ENCODE measurements at regions not wholly inside any gene's neighbourhood (a gene's known extent, or its start where the extent isn't known, plus 50 kb on each side); places are given as distances from the start of the nearest gene placed in this dataset.

DNA sequence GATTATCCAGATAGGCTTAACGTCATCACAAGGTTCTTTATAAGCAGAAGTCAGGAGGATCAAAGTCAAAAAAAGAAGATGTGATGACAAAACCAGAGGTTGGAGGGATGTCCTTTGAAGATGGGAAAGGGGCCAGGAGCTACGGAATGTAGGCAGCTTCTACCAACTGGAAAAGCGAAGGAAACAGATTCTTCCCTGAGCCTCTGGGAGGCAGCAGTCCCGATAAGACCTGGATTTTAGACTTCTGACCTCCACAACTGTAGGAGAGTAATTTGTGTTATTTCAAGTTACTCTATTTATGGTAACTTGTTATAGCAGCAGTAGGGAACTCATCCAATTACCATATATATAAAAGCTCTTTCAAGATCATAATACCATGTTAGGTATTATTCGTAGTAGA lies 98.8 kb upstream of the MYCBP2 start:
- no peak for DNase-seq (ENCODE audit: low read depth in 1 of 2, low spot score in 1 of 2)

DNA sequence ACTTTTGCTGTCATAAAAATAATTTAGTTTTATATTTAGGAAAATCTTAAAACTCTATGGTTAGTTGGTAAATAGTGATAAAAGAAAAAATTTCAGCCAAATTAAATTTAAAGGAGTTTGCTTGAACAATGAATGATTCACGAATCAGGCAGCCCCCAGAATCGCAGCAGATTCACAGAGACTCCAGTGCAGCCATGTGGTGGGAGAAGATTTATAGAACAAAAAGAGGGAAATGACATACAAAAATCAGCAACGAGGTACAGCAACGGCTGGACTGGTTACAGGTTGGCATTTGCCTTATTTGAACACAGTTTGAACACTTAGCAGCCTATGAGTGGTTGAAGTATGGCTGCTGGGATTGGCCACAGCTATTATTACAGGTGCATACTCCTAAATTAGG lies 96.4 kb upstream of the MYCBP2 start:
- no peak for DNase-seq (ENCODE audit: low read depth in 1 of 2, low spot score in 1 of 2)

DNA sequence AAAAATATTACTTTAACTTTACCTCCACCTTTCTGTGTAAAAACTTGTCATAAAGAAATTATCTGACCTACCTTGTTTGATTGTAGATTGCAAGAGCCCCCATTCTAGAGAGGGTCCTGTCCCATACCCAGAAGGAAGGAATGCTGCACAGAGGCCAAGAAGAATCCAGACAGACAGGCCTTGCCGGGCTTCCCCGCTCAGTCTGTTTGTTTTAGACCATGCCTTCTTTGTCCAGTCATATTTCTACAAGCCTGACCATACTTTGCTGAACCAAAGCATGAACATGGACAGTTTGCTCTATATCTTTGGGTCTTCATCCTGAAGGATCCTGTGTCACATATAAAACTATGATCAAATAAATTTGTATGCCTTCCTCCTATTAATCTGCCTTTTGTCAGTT lies 95.8 kb upstream of the MYCBP2 start:
- DNase-seq (ENCODE audit: low read depth in 1 of 2, low spot score in 1 of 2), result no peak

DNA sequence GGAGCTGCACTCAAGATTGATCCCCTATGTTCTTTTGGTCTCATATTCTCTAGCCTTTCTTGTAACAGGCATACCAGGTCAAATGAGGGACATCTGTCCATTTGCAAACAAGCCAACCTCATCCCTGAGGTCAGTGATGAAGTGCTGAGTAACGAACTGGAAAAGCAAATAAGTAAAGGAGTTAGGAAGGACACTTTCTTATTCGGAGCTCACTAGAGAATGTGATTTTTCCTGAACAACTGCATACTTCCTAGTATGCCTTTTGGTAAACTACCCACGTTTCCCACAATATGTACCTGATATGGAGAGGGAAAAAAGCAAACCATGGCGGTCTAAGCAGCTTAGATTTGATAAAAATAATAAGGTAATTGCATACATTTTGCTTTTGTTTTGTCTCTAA lies 91.0 kb upstream of the MYCBP2 start:
- no peak for DNase-seq (ENCODE audit: low read depth in 1 of 2, low spot score in 1 of 2)

DNA sequence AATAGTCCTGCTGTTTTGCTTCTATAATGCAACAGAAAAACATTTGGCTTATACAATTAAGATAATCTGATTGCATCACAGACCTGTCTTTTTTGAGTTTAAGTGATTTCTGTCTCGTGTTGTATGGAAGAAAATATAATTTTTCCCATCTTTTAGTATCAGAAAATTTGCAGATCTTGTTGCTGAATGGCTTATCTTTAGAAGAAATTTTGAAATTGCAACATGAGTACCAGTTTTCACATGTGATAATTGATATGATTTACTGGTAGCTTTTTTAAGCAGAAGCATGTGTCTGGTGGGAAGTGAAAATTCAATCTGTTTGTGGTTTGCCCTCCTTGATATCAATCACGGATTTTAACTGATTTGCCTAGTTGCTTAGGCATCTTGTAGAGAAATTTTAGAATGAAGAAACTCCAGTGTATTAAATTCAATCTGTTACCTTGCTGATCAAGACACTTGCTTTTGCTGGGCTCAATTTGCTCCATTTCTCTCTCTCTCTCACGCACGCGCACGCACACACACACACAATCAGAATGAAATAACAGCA lies 89.8 kb upstream of the MYCBP2 start:
- no peak for DNase-seq (ENCODE audit: low read depth in 1 of 2, low spot score in 1 of 2)

DNA sequence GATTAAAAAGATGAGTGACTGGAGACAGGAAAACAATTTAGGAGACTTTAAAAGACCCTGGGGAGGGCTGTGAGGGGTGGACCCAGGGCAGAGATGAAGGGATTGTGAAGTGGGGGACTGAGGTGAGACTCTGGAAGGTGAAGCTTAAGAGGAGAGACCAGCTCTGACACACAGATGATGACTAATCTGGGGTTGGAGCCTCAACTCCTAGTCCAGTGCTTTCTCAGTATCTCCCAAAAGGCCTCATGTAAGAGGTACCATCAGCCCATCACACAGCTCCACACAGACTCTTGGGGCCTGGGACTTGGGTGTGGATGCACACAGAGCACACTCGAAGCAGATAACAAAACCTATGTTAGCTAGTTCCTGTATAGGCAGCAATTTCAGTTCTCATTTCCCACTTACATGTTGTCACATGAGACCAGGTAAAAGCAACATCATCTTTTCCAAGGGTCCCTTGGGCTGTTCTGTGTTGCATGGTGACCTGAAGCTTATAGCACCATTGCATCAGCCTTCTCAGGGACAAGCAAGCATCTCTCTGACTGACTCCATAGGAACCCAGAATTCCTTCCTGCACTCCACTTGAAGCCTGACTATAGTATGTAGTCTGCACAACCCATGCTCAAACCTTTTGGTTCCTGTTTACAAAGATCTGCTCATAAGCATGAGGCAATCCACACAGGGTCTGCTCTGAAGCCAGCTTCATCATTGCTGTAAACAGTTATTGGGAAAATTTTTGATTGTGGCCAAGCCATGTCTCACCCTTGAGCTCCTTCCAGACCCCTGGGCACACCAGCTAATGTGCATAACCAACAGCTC lies 88.6 kb upstream of the MYCBP2 start:
- no peak for DNase-seq (ENCODE audit: low read depth in 1 of 2, low spot score in 1 of 2)

DNA sequence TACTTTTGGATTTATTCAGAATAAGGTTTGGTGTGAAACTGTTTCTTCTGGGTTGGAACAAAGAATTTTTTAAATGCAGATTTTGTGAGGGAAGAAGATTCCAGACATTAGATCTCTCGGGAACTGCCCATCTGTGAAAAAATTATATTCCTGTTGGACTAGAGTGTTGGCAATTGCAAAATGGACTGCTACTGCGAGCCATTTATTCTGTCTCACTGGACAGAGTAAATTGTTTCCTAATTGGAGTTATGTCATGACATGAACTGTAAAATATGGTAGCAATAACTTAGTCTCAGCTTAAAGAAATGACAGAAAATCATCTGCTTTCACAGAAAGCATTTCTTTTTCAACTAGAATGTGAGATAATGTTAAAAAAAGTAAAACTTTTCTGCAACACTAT lies 86.0 kb upstream of the MYCBP2 start:
- no peak for DNase-seq (ENCODE audit: low read depth in 1 of 2, low spot score in 1 of 2)

DNA sequence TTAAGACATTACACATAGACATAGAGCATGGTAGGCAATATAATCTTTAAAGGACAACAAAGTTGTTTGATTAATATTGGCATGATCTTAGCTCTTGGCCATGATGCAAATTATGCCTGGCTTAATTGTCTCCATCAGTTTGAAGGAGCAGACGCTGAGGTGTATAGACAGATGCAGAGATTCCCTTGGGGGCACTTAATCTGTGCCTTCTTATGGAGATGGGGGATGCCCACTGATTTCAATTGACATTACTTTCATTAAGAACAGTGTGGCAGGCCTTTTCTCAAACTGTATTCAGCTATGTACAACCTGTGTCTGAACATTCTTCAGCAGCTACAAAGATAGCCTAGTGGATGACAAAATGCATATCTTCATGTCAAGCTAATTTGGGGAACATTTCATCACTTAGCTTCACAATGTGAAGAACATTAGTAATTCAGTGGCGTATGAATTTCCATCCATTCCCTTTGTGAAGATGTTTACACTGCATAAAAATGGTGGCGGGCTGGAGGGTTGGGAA lies 85.3 kb upstream of the MYCBP2 start:
- no peak for DNase-seq (ENCODE audit: low read depth in 1 of 2, low spot score in 1 of 2)

DNA sequence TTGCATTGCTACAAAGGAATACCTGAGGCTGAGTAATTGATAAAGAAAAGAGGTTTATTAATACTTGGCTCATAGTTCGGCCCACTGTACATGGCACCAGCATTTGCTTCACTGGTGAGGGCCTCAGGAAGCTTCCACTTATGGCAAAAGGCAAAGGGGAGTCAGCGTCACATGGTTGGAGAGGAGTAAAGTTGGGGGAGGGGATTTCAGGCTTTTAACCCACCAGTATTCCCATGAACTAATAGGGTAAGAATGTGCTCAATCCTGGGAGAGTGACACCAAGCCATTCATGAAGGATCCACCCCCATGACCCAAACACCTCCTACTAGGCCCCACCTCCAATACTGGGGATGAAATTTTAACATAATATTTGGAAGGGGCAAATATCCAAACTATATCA lies 82.5 kb upstream of the MYCBP2 start:
- DNase-seq (ENCODE audit: low read depth in 1 of 2, low spot score in 1 of 2), result no peak

DNA sequence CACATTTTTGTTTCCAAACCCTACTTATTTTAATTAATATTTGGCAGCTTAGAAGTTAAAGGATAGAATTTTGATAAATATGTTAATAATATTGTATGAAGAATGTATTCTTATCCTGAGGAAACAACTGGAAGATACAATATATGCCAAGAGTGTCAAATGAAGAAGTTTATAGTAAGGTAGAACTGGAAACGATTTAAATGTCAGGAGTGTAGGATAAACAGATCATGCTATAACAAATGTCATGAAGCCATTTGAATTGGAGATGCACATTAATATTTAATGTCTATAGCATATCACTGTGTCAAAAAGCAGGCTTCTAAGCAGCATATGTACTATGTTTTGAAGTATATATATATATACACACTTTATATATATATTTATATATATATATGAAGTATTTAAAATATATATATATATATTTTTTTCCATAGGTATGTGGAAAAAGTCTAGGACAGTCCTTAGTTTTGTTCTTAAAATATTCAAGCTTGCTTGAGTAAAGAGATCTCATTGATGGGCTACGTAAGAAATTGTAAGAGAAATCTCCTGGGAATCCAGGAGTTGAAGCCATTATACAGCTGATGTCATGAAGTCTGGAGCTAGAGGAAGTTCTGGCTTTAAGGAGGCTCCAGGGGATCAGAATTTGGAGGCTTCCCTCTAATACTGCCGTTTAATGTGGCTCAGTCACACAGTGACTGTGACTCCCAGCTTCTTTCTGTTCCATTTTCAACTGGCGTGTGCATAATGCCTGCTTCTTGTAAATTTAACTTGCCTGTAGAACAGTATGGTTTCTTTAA lies 79.9 kb upstream of the MYCBP2 start:
- DNase-seq (ENCODE audit: low read depth in 1 of 2, low spot score in 1 of 2), result no peak

DNA sequence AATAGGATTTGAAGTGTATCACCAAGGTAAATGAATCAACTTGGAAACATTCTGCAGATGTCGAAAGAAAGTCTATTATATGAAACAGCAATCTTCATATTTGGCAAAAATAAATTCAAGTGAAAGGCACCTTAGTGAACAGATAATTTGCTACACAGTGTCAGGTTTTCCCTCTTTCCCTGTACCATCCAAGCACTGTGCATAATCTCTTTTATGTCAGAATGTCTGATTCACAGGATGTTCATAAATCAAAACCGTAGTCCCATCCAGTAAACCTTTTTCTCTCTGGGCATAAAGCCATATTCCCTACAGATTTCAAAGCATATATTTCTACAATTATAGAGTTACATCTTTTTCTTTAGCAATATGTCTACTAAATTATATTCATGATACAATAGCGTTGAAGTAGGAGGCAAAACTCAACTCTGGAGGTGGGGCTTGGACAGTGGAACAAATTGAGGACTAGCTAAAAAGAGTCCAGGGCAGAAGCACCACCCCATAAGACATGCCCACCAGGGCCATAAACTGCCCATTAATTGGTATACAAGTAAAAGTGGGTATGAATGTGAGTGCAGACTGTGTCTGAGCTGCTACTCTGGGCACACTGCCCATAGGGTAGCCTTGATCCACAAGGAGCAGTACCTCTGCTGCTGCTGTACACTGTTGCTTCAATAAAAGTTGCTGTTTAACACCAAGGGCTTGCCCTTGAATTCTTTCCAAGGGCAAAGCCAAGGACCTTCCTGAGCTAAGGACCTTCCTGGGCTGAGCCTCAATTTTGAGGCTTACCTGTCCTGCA lies 72.1 kb upstream of the MYCBP2 start:
- no peak for DNase-seq (ENCODE audit: low read depth in 1 of 2, low spot score in 1 of 2)

DNA sequence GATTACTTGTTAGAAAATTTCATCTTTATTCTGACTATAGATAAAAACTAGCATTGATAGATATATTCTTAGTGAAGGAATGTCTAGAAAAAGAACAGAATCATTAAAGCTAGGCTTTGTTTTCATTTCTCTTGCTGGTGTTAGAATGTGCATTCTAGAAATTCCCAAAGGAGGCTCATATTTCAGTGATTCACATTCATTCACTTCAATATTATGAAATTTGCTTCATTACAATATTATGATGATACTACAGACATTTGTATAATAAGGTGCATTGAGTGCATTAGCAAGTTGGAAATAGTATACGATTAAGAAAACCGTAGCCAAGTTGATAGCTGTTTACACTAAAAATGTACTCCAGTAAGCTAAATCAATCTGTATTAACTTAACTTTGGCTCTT lies 70.7 kb upstream of the MYCBP2 start:
- DNase-seq (ENCODE audit: low read depth in 1 of 2, low spot score in 1 of 2), result no peak

DNA sequence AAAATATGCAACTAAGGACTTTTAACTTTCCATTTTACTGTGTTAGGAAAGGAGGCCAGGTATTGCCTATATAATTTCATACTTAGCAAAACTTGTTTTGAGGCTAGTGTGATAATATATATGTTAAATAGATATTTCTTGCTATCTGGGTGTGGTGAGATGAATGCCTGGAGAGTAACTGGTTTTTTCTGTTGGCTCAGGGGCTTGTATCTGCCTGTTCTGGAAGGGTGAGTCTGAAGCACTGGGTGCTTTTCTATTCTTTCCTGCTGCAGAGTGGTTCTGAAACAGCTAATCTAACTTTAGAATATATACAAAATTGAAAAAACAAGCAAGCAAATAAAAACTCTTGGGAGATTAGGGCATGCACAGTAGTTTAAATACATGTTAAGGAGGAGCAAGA lies 64.6 kb upstream of the MYCBP2 start:
- DNase-seq (ENCODE audit: low read depth in 1 of 2, low spot score in 1 of 2), result no peak

DNA sequence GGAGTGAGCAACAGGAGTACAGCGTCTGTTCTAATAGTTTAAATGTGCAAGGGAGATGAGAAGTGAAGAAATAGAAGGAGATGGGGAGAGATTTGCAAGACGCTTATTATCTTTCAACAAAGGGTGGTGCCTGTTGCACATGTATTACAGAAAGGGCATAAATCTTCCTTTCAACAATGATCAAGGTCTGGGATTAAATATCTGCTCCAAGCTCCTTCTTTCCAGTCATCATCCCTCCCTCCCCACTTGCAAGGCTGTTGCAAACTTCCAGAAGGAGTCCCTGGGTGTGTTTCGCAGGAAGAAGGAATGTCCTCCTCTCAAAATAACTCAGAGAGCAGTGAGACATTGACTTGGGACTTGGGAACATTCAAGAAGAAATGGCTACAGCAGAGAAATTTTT lies 63.5 kb upstream of the MYCBP2 start:
- no peak for DNase-seq (ENCODE audit: low read depth in 1 of 2, low spot score in 1 of 2)

DNA sequence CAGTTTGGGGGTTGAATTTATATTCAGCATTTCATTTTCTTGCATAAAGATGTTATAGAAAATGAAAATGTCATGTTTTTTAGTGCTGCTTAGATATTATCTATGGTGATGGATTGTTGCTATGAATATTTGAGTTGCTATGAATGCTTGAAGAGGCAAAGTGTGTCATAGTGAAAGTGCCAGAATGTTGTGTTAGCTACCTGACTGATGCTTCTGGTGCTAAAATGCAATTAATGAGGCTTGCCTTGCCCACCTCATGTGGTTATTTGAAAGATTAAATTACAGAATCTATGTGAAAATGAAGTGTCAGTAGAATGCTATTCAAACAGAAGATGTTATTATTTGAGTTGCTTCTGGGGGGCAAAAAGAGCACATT lies 62.7 kb upstream of the MYCBP2 start:
- DNase-seq (ENCODE audit: low read depth in 1 of 2, low spot score in 1 of 2), result no peak

DNA sequence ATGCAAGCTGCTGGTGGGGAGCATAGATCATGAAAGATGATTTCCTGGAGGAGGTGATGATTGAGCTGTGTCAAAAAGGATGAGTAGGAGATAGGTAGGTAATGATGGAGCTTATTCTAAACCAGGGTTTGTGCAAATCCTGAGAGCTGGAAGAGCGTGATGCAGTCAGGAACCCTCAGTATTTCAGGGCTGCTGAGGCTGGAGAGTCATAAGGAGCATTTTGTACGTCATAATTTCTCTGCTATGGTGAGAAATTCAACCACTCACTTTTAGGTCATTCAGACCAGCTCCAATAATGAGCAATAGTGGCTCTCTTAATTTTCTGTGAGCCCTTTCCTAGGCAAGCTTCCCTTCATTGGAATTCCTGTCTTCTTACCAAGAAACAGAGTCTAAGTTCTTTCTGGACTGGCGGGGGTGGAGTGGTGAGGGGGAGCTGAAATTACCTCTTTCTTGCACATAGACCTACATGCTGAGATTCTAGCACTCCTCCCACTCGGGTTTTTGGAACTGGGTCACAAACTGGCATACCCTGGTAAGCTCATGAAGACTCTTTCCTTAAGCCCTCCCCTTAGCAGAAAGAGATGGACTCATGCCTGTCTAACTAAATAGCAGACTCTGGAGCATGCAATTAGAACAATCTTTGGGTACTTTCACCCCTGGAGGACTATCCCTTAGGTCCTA lies 62.2 kb upstream of the MYCBP2 start:
- DNase-seq (ENCODE audit: low read depth in 1 of 2, low spot score in 1 of 2), result no peak

DNA sequence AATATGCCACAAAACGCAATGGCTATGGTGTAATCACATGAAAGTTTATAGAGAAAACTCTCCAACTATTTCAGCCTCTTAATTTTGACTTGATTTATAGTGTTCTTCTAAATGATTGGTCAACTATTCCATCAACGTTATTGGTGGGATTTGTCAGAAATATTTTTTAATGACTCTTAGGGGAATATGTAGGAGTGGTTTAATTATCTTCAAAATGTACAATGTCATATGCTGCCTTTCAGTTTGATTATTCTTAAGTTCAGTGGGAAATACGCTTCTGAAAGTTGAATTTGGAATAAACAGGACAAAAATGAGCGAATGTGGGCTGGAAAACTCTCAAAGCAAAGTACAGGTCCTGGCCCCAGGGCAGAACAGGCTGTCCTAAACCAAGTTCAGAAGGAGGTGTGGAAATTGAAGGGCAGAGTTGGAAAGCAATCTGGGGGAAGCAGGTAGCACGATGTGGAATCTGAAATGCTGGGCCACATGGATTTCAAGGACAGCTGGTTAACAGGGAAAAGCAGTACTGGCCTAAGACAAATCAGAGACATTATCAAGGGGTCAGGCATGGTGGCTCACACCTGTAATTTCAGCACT lies 60.8 kb upstream of the MYCBP2 start:
- DNase-seq (ENCODE audit: low read depth in 1 of 2, low spot score in 1 of 2), result no peak

DNA sequence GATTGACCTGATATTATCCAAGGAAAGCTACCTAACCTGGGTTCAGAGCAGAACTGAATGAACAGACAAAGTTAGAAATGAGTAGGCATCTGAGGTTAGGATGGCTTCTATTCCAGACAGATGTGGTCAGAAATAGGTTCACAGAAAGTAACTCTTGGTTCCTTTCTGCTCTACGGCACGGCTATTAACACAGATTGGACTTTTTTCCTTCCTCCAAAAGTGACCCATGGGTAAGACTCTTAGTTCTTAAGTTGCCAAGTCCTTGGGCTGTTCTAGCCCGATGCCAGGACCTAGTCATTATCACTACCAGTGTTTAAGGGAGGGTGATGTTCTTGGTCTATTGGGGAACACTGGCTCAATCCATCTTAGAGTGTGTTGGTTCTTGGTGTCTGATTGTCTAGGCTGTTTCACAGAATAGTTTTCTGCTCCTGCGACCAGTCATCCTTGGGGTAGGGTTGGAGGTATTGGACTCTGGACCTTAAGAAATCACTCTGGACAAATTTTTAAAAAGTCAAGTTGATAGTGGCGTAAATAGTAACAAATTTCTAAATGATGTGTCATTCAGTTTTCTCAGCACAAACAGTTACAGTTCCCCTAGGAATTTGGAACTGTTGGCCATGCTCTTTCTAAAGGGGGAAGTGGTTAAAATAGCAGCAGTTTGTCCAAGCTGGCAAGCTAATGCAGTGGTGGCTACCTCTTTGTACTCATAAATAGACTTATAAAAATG lies 60.1 kb upstream of the MYCBP2 start:
- DNase-seq (ENCODE audit: low read depth in 1 of 2, low spot score in 1 of 2), result no peak

DNA sequence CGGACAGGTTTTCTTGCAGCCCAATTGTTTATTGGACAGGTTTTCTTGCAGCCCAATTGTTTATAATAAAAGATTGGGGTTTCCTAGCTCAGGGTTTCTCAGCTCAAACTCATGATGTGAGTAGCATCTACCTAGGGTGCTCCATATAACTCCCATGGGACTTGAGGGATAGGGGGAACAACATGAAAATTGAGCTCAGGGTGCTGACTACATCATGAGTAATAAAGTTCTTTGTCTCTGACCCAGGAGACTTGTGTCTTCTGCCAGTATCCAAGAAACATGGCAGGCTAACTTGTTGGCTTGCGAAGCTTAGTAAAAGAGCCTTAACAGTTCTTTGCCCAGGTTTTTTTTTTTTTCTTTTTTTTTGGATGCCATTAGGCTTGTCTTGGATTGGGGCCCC lies 59.2 kb upstream of the MYCBP2 start:
- DNase-seq (ENCODE audit: low read depth in 1 of 2, low spot score in 1 of 2), result no peak

DNA sequence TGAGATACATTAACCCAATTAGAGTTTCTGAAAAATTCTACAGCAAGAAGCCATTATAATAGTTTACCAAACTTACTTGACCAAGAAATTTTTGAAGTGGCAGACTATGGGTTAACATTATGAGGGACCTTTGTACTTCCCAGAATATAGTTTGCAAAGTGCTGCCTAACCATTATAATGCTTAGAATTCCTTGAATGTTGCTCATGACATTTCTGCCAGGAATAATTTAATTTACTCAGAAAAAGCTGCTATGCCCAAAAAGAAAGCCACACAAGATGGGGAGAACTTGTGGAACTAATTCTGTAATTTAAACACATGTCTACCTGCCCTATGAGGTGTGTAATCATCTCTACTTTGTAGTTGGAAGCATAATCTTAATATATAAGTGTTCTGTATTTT lies 58.1 kb upstream of the MYCBP2 start:
- no peak for DNase-seq (ENCODE audit: low read depth in 1 of 2, low spot score in 1 of 2)
